IMR-90 (cell line): ENCODE measurements at regions not wholly inside any gene's neighbourhood (a gene's known extent, or its start where the extent isn't known, plus 50 kb on each side); places are given as distances from the start of the nearest gene placed in this dataset.

Experiments used
- ATAC-seq: fragments of 200-7000 bp; cut with Tn5 transposase; 2 replicates; pipeline ENCODE4 v1.9.1; 2020; ENCODE audit warnings: low read depth, mild to moderate bottlenecking, moderate library complexity
- BruUV-seq: library from RNA; stranded (reverse); fragments of 400-500 nt; replicated peaks from 2 replicates; lab custom pipeline; 2021; lab: Mats Ljungman, UMichigan
- CTCF ChIA-PET: fragments of 300-600 bp; formaldehyde crosslinking; extraction: SDS; loops from one replicate; lab custom pipeline; 2021; ENCODE audit warnings: antibody characterized with exemption; lab: Yijun Ruan, JAX
- POLR2A ChIA-PET: fragments of 300-600 bp; sonication (Branson Sonifier 250); formaldehyde crosslinking; loops from one replicate; lab custom pipeline; 2022; ENCODE audit warnings: antibody characterized with exemption; ENCODE audit not compliant: unreplicated experiment; lab: Charles Lee
- DNase-seq: peaks from one replicate; pipeline ENCODE4 v3.0.0; 2013
- H2AFZ ChIP-seq: replicated peaks from 2 replicates; pipeline ENCODE3; 2013; ENCODE audit warnings: low read length, mild to moderate bottlenecking; ENCODE audit not compliant: poor library complexity
- H2AK5ac ChIP-seq: 2 replicates; pipeline ENCODE4 v1.6.1; 2013; ENCODE audit warnings: low read depth, low read length, inconsistent platforms
- H2AK9ac ChIP-seq: replicated peaks from 2 replicates; pipeline ENCODE3; 2013; ENCODE audit warnings: mild to moderate bottlenecking, low read depth, low read length, moderate library complexity; ENCODE audit not compliant: poor library complexity
- H2BK120ac ChIP-seq: 2 replicates; pipeline ENCODE4 v1.6.1; 2013; ENCODE audit warnings: low read depth, low read length, inconsistent platforms
- H2BK15ac ChIP-seq: 3 replicates; pipeline ENCODE4 v1.6.1; 2013; ENCODE audit warnings: low read depth, low read length, inconsistent platforms
- H2BK20ac ChIP-seq: 2 replicates; pipeline ENCODE4 v1.6.1; 2013; ENCODE audit warnings: low read depth, mild to moderate bottlenecking, inconsistent platforms, low read length, moderate library complexity
- H2BK5ac ChIP-seq: 2 replicates; pipeline ENCODE4 v1.6.1; 2013; ENCODE audit warnings: mild to moderate bottlenecking, low read depth, low read length, inconsistent platforms; ENCODE audit not compliant: poor library complexity, severe bottlenecking
- H3K14ac ChIP-seq: replicated peaks from 2 replicates; pipeline ENCODE4 v1.6.1; 2013; ENCODE audit warnings: low read depth, low read length, inconsistent platforms
- H3K18ac ChIP-seq: 2 replicates; pipeline ENCODE4 v1.6.1; 2013; ENCODE audit warnings: low read depth, low read length, control low read depth
- H3K23ac ChIP-seq: 2 replicates; pipeline ENCODE4 v1.6.1; 2013; ENCODE audit warnings: low read depth, low read length, inconsistent platforms
- H3K27ac ChIP-seq: 2 replicates; pipeline ENCODE4 v1.5.1; 2013; ENCODE audit warnings: mild to moderate bottlenecking, control low read depth, low read length; ENCODE audit not compliant: insufficient read depth
- H3K27me3 ChIP-seq: 2 replicates; pipeline ENCODE4 v1.6.1; 2013; ENCODE audit warnings: low read length; ENCODE audit not compliant: control insufficient read depth, insufficient read depth
- H3K36me3 ChIP-seq: 2 replicates; pipeline ENCODE4 v1.6.1; 2013; ENCODE audit warnings: low read length, mixed read lengths; ENCODE audit not compliant: control insufficient read depth, insufficient read depth
- H3K4ac ChIP-seq: 2 replicates; pipeline ENCODE4 v1.6.1; 2013; ENCODE audit warnings: low read depth, low read length, inconsistent platforms
- H3K4me1 ChIP-seq: 2 replicates; pipeline ENCODE4 v1.6.1; 2013; ENCODE audit warnings: low read length, mixed read lengths; ENCODE audit not compliant: control insufficient read depth, insufficient read depth
- H3K4me2 ChIP-seq: 2 replicates; pipeline ENCODE4 v1.6.1; 2013; ENCODE audit warnings: low read depth, mild to moderate bottlenecking, control low read depth, low read length, moderate library complexity
- H3K4me3 ChIP-seq: 2 replicates; pipeline ENCODE4 v1.5.1; 2013; ENCODE audit warnings: low read depth, mild to moderate bottlenecking, control low read depth, low read length, moderate library complexity; ENCODE audit not compliant: insufficient read depth
- H3K56ac ChIP-seq: 2 replicates; pipeline ENCODE4 v1.6.1; 2013; ENCODE audit warnings: low read length, inconsistent platforms; ENCODE audit not compliant: insufficient read depth; ENCODE audit errors: extremely low read depth
- H3K79me1 ChIP-seq, 2 experiments: 2 replicates each; pipeline ENCODE4 v1.6.1; 2013; ENCODE audit warnings: low read length in 2 of 2, inconsistent platforms in 1 of 2, low read depth in 1 of 2
- H3K9ac ChIP-seq: 2 replicates; pipeline ENCODE4 v1.6.1; 2013; ENCODE audit warnings: low read depth, low read length, control low read depth
- H3K9me1 ChIP-seq: 2 replicates; pipeline ENCODE4 v1.6.1; 2013; ENCODE audit warnings: low read length, inconsistent platforms; ENCODE audit not compliant: insufficient read depth
- H3K9me3 ChIP-seq: 2 replicates; pipeline ENCODE4 v1.6.1; 2013; ENCODE audit warnings: low read length; ENCODE audit not compliant: control insufficient read depth, insufficient read depth
- H4K20me1 ChIP-seq: 2 replicates; pipeline ENCODE4 v1.6.1; 2013; ENCODE audit warnings: low read length, inconsistent platforms; ENCODE audit not compliant: insufficient read depth
- H4K5ac ChIP-seq: 2 replicates; pipeline ENCODE4 v1.6.1; 2013; ENCODE audit warnings: mild to moderate bottlenecking, low read depth, low read length, control low read depth
- H4K8ac ChIP-seq, 2 experiments: 2 replicates each; pipeline ENCODE4 v1.6.1; 2013; ENCODE audit warnings: low read depth in 2 of 2, low read length in 2 of 2, control low read depth in 1 of 2, inconsistent platforms in 1 of 2
- H4K91ac ChIP-seq: 2 replicates; pipeline ENCODE4 v1.6.1; 2013; ENCODE audit warnings: low read depth, low read length, inconsistent platforms; ENCODE audit not compliant: insufficient read depth
- CTCF ChIP-seq: conservative IDR thresholded peaks from 2 replicates; pipeline ENCODE4 v1.5.1; 2012; ENCODE audit warnings: mild to moderate bottlenecking, low read depth, low read length, improper control_type of control experiment
- MXI1 ChIP-seq: IDR thresholded peaks from 2 replicates; pipeline ENCODE4 v1.6.1; 2012; ENCODE audit warnings: low read depth, mild to moderate bottlenecking, low read length, moderate library complexity, borderline replicate concordance
- WGBS, 2 experiments: methylation state at CpG; one replicate each; pipeline versions ENCODE4 v1.1.5 to v1.1.7; 2013; ENCODE audit warnings: missing lambda C conversion rate in 2 of 2; ENCODE audit not compliant: insufficient read length in 1 of 2; ENCODE audit errors: extremely low coverage in 2 of 2; 5-methylcytosine and 5-hydroxymethylcytosine counted together
- dilution Hi-C: fragments of 300-500 bp; cut with HindIII; formaldehyde crosslinking; loops from one replicate; pipeline ENCODE4 v1.14.3; 2018; ENCODE audit warnings: low sequenced_read_pairs; ENCODE audit not compliant: unreplicated experiment
- in situ Hi-C: fragments of 300-500 bp; cut with MboI; formaldehyde crosslinking; loops from 3 replicates; pipeline ENCODE4 v1.14.3; 2019; ENCODE audit warnings: low sequenced_read_pairs, inconsistent platforms, mixed read lengths
- intact Hi-C: fragments of 100-400 bp; cut with micrococcal nuclease; formaldehyde crosslinking; loops from 2 replicates; pipeline ENCODE4 v1.10.0; 2022

GRCh38 chr1:81021134-81021533 lies 779.6 kb upstream of the ADGRL2 start:
- H3K18ac ChIP-seq = no peak overlapping the region
- no TSS peak for BruUV-seq
- no peak for ATAC-seq
- H2BK120ac ChIP-seq = no peak overlapping the region
- in situ Hi-C loops (no loop called here), dilution Hi-C loops (no loop called here), intact Hi-C loops (no loop called here)
- H3K4me2 ChIP-seq = no peak overlapping the region
- no peak overlapping the region for H2AK5ac ChIP-seq
- H3K4me1 ChIP-seq = no peaks in the 10 kb centered on the region
- no peak overlapping the region for H3K56ac ChIP-seq
- ChIA-PET POLR2A (no interaction called here), CTCF (no interaction called here)
- no CpG with 5 or more reads among the region's 1 CpG for WGBS, 2 experiments
- no peaks in the 10 kb centered on the region for H3K36me3 ChIP-seq
- no peaks in the 10 kb centered on the region for H4K20me1 ChIP-seq
- no peak overlapping the region for H3K14ac ChIP-seq
- H4K8ac ChIP-seq = no peak overlapping the region
- TF ChIP-seq CTCF (0 out of 2 replicates have a peak, but pooled peaks have one; percentile 22), MXI1 (no peak)
- no peak overlapping the region for H2BK15ac ChIP-seq
- no peak overlapping the region for H3K23ac ChIP-seq
- H3K27me3 ChIP-seq = no peaks in the 10 kb centered on the region
- no peak overlapping the region for H2AK9ac ChIP-seq
- no peaks in the 10 kb centered on the region for H3K79me1 ChIP-seq
- H2BK20ac ChIP-seq = no peak overlapping the region
- no peak overlapping the region for H3K4ac ChIP-seq
- no peak overlapping the region for H3K9ac ChIP-seq
- H3K9me1 ChIP-seq = no peaks in the 10 kb centered on the region
- H2BK5ac ChIP-seq = no peak overlapping the region
- H4K91ac ChIP-seq = no peak overlapping the region
- H3K27ac ChIP-seq = no peak overlapping the region
- H4K5ac ChIP-seq = no peak overlapping the region
- H3K4me3 ChIP-seq = no peak overlapping the region
- no peak overlapping the region for H2AFZ ChIP-seq
- no peaks in the 10 kb centered on the region for H3K9me3 ChIP-seq
- DNase-seq = peak; percentile 6
